ENCODE measurements at regions not wholly inside any gene's neighbourhood (a gene's known extent, or its start where the extent isn't known, plus 50 kb on each side); places are given as distances from the start of the nearest gene placed in this dataset.

- no peak overlapping the region for H4K8ac ChIP-seq (ENCODE audit: low read depth in 2 of 2, low read length in 2 of 2)
- no peak overlapping the region for H2AFZ ChIP-seq (replicated peaks; ENCODE audit: low read length, poor library complexity)
- no peak overlapping the region for H3K4ac ChIP-seq (ENCODE audit: low read depth, low read length)
- no peak overlapping the region for H3K27ac ChIP-seq (ENCODE audit: insufficient read depth, low read length)
- no peak overlapping the region for H4K5ac ChIP-seq (ENCODE audit: low read depth, low read length)
- no peak overlapping the region for H2BK120ac ChIP-seq (ENCODE audit: low read depth, low read length)
- ATAC-seq (ENCODE audit: low read depth): no peak
- H2BK5ac ChIP-seq (ENCODE audit: low read depth, low read length, poor library complexity, severe bottlenecking): no peak overlapping the region
- no TSS peak for BruUV-seq (replicated peaks)
- H3K4me2 ChIP-seq (ENCODE audit: low read depth, low read length): no peak overlapping the region
- H4K20me1 ChIP-seq (ENCODE audit: insufficient read depth, low read length): no peaks in the 10 kb centered on the region
- no peaks in the 10 kb centered on the region for H3K9me1 ChIP-seq (ENCODE audit: insufficient read depth, low read length)
- CTCF ChIA-PET: no interaction called here
- intact Hi-C loops (cut with micrococcal nuclease) (no loop called here), dilution Hi-C loops (cut with HindIII; ENCODE audit: low sequenced_read_pairs, unreplicated experiment) (no loop called here), in situ Hi-C loops (cut with MboI; ENCODE audit: low sequenced_read_pairs) (no loop called here)
- H3K4me1 ChIP-seq (ENCODE audit: control insufficient read depth, insufficient read depth, low read length): 0 out of 2 replicates have a peak, but pooled peaks cover 2% of the 10 kb centered on the region
- H3K9me3 ChIP-seq (ENCODE audit: control insufficient read depth, insufficient read depth, low read length): no peaks in the 10 kb centered on the region
- H2BK15ac ChIP-seq (ENCODE audit: low read depth, low read length): no peak overlapping the region
- no peak overlapping the region for H3K23ac ChIP-seq (ENCODE audit: low read depth, low read length)
- WGBS, 2 experiments (ENCODE audit: extremely low coverage in 2 of 2, insufficient read length in 1 of 2): 40% methylated on average over 1 of the region's 7 CpGs; no CpG with 5 or more reads in 1 of the 2 experiments
- H3K4me3 ChIP-seq (ENCODE audit: insufficient read depth, low read depth, low read length): no peak overlapping the region
- no peaks in the 10 kb centered on the region for H3K36me3 ChIP-seq (ENCODE audit: control insufficient read depth, insufficient read depth, low read length)
- H2BK20ac ChIP-seq (ENCODE audit: low read depth, low read length): no peak overlapping the region
- H3K56ac ChIP-seq (ENCODE audit: extremely low read depth, insufficient read depth, low read length): no peak overlapping the region
- POLR2A ChIA-PET (ENCODE audit: unreplicated experiment): no interaction called here
- no peak overlapping the region for H4K91ac ChIP-seq (ENCODE audit: insufficient read depth, low read depth, low read length)
- H3K79me1 ChIP-seq (ENCODE audit: low read depth in 1 of 2, low read length in 2 of 2): no peaks in the 10 kb centered on the region
- DNase-seq: peak; percentile 24
- no peak overlapping the region for H3K9ac ChIP-seq (ENCODE audit: low read depth, low read length)
- peak; percentile 58 for TF ChIP-seq CEBPB (IDR thresholded peaks at IDR 0.05; ENCODE audit: low read depth, low read length)
- no peak for TF ChIP-seq FOS (IDR thresholded peaks at IDR 0.05; ENCODE audit: low read depth, low read length)
- no peaks in the 10 kb centered on the region; the same call in 1 of the 2 replicates for H3K27me3 ChIP-seq (ENCODE audit: control insufficient read depth, insufficient read depth, low read length)
- no peak overlapping the region for H2AK9ac ChIP-seq (replicated peaks; ENCODE audit: low read depth, low read length, poor library complexity)
- H3K14ac ChIP-seq (replicated peaks; ENCODE audit: low read depth, low read length): no peak overlapping the region
- no peak overlapping the region for H3K18ac ChIP-seq (ENCODE audit: low read depth, low read length)
- H2AK5ac ChIP-seq (ENCODE audit: low read depth, low read length): no peak overlapping the region
Observed at GRCh38 chr13:21800837-21801616, 130.2 kb downstream of the FGF9 start.
